ENCODE measurements at regions not wholly inside any gene's neighbourhood (a gene's known extent, or its start where the extent isn't known, plus 50 kb on each side); places are given as distances from the start of the nearest gene placed in this dataset.
A peak's percentile ranks its signal among the peaks of the same experiment; 100 is the strongest.

DNA sequence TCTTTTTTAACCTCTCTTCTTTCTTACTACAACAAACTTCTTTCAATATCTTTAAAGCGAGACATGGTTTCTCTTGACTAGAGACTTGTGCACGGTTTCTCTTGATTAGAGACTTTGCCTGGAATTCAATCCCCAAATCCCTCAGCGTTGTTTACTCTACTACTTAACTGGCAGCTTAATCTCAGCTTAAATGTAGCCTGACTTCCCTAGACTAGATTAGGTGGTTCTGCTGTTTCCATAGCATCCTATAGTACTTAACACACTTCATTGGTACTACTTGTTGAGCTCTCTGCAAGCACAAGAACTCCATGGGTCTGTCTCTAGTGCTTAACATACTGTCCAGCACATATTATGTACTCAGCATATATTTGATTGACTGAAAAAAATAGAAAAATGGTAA, 168.2 kb upstream of the GPR149 start:
- CTCF ChIA-PET: no interaction called here
- H3K4me1 Mint-ChIP-seq: peaks cover 0 to 2% (median 0%) of the 10 kb centered on the region in 7 donors
- no peak overlapping the region for H3K27ac Mint-ChIP-seq
- H3K4me1 ChIP-seq (ENCODE audit: control insufficient read depth in 2 of 2, insufficient read depth in 2 of 2, low read length in 2 of 2): no peaks in the 10 kb centered on the region
- H3K27me3 Mint-ChIP-seq: no peaks in the 10 kb centered on the region
- POLR2A ChIA-PET: no interaction called here
- H3K27ac ChIP-seq (ENCODE audit: low read depth, low read length): no peak overlapping the region
- H3K36me3 ChIP-seq (ENCODE audit: control insufficient read depth in 2 of 3, insufficient read depth in 3 of 3, low read length in 3 of 3): no peaks in the 10 kb centered on the region
- no peaks in the 10 kb centered on the region for H3K27me3 ChIP-seq (ENCODE audit: control insufficient read depth in 2 of 2, insufficient read depth in 2 of 2, low read length in 2 of 2)
- no peak for ATAC-seq
- no peaks in the 10 kb centered on the region for H3K9me3 ChIP-seq (ENCODE audit: control insufficient read depth in 2 of 3, low read length in 3 of 3)
- intact Hi-C loops (cut with micrococcal nuclease): no loop called here
- H3K4me3 Mint-ChIP-seq: no peak overlapping the region
- no peaks in the 10 kb centered on the region for H3K36me3 Mint-ChIP-seq
- no peak for DNase-seq
- no peak overlapping the region for H3K4me3 ChIP-seq (ENCODE audit: low read length)
- peaks cover 0 to 36% (median 6%) of the 10 kb centered on the region in 11 donors for H3K9me3 Mint-ChIP-seq

DNA sequence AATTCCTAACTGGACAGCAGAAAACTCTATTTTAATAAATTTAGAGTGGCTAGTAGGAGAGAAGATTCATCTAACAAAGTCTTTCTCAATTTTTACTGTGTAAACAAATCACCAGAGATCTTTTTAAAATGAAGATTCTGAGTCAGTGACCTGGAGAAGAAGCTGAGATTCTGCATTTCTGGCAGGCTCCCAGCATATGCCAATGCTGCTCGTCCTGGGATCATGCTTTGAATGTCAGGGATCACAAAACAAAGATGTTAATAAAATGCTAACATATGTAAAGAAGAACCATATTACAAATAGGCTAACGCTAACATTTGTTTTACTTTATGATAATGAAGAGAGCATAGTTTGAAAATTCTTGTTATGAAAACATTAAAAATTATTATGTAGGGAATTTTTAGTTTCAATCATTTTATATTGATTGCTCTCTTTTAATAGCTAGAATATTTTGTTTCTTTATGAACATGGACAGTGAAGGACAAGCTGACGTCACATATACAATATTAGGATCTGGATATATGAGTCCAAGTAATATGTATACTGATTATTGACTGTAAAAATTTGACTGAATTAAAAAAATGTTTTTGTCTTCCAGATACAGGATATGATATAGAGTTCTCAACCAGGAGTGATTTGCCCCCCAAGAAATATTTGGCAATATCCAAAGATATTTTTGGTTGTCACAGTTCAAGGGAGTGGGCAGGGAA, 160.8 kb upstream of the GPR149 start:
- H3K4me1 Mint-ChIP-seq: no peaks in the 10 kb centered on the region
- H3K36me3 ChIP-seq (ENCODE audit: control insufficient read depth in 2 of 3, insufficient read depth in 3 of 3, low read length in 3 of 3): no peaks in the 10 kb centered on the region

DNA sequence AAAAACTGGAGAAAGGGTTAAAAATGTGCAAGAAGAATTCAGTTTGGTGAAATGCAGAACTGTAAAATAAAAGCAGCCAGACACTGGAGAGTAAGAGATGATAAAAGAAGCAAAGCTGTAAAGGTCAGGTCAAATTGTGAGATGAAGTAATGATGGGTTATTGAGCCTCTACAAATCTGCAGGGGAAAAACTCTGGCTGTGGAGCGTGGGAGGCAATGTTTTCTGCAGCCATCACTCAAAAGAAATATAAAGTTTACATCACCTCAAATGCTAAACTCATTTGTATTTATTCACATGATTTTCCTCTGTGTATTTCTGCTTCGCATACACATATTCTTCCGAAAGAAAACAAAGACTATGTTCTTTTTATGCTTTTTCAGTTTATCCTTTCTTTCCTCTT, 158.8 kb upstream of the GPR149 start:
- no peak overlapping the region for H3K27ac ChIP-seq (ENCODE audit: low read depth, low read length)
- no peak overlapping the region for H3K4me3 ChIP-seq (ENCODE audit: low read length)
- Mint-ChIP-seq H3K4me3 (no peak overlapping the region), H3K27ac (no peak overlapping the region), H3K4me1 (no peaks in the 10 kb centered on the region), H3K9me3 (peaks cover 0 to 8% (median 0%) of the 10 kb centered on the region in 11 donors), H3K27me3 (no peaks in the 10 kb centered on the region), H3K36me3 (no peaks in the 10 kb centered on the region)
- ChIA-PET CTCF (no interaction called here), POLR2A (no interaction called here)
- no peaks in the 10 kb centered on the region for H3K36me3 ChIP-seq (ENCODE audit: control insufficient read depth in 2 of 3, insufficient read depth in 3 of 3, low read length in 3 of 3)
- ATAC-seq: no peak
- no peak for DNase-seq
- H3K4me1 ChIP-seq (ENCODE audit: control insufficient read depth in 2 of 2, insufficient read depth in 2 of 2, low read length in 2 of 2): no peaks in the 10 kb centered on the region
- H3K27me3 ChIP-seq (ENCODE audit: control insufficient read depth in 2 of 2, insufficient read depth in 2 of 2, low read length in 2 of 2): no peaks in the 10 kb centered on the region
- H3K9me3 ChIP-seq (ENCODE audit: control insufficient read depth in 2 of 3, low read length in 3 of 3): no peaks in the 10 kb centered on the region
- intact Hi-C loops (cut with micrococcal nuclease): no loop called here

More for the DNA sequence above, 160.8 kb upstream of the GPR149 start:
- ATAC-seq: no peak
- no peaks in the 10 kb centered on the region for H3K9me3 ChIP-seq (ENCODE audit: control insufficient read depth in 2 of 3, low read length in 3 of 3)
- H3K27me3 ChIP-seq (ENCODE audit: control insufficient read depth in 2 of 2, insufficient read depth in 2 of 2, low read length in 2 of 2): no peaks in the 10 kb centered on the region
- no peaks in the 10 kb centered on the region for H3K36me3 Mint-ChIP-seq
- no peaks in the 10 kb centered on the region for H3K27me3 Mint-ChIP-seq
- no peak overlapping the region for H3K4me3 Mint-ChIP-seq
- intact Hi-C loops (cut with micrococcal nuclease): no loop called here
- H3K27ac ChIP-seq (ENCODE audit: low read depth, low read length): no peak overlapping the region
- peaks cover 0 to 4% (median 0%) of the 10 kb centered on the region in 11 donors for H3K9me3 Mint-ChIP-seq
- H3K27ac Mint-ChIP-seq: no peak overlapping the region
- no peak overlapping the region for H3K4me3 ChIP-seq (ENCODE audit: low read length)
- no peak for DNase-seq
- POLR2A ChIA-PET: interaction anchor here (0.7 kb wide), 1 partner anchor 365 kb away, joined by 3 read pairs; no protein-coding TSS in a partner anchor
- CTCF ChIA-PET: no interaction called here
- H3K4me1 ChIP-seq (ENCODE audit: control insufficient read depth in 2 of 2, insufficient read depth in 2 of 2, low read length in 2 of 2): no peaks in the 10 kb centered on the region

DNA sequence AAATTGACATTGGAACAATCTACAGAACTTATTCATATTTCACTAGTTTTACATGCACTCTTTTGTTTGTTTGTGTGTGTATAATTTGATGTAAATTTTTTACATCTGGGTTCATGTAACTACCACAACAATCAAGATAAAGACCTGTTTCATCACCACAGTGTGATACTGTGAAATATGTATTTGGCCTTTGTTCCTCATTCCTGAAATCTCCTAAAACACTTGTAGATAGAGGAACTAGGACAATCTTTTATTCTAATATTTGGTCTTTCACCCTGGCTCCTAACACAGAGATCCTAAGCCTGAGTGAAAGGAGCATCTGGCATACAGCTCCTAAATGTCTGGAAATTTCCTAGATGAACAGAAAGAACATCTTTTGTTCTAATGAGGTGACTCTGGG, 155.0 kb upstream of the GPR149 start:
- Mint-ChIP-seq H3K27me3 (no peaks in the 10 kb centered on the region), H3K4me3 (no peak overlapping the region), H3K27ac (no peak overlapping the region), H3K4me1 (no peaks in the 10 kb centered on the region), H3K9me3 (peaks cover 0 to 8% (median 0%) of the 10 kb centered on the region in 11 donors), H3K36me3 (no peaks in the 10 kb centered on the region)
- no peak overlapping the region for H3K27ac ChIP-seq (ENCODE audit: low read depth, low read length)
- no peaks in the 10 kb centered on the region for H3K4me1 ChIP-seq (ENCODE audit: control insufficient read depth in 2 of 2, insufficient read depth in 2 of 2, low read length in 2 of 2)
- H3K9me3 ChIP-seq (ENCODE audit: control insufficient read depth in 2 of 3, low read length in 3 of 3): no peaks in the 10 kb centered on the region
- peak; percentile 40 for ATAC-seq
- H3K4me3 ChIP-seq (ENCODE audit: low read length): no peak overlapping the region
- ChIA-PET POLR2A (no interaction called here), CTCF (no interaction called here)
- H3K27me3 ChIP-seq (ENCODE audit: control insufficient read depth in 2 of 2, insufficient read depth in 2 of 2, low read length in 2 of 2): no peaks in the 10 kb centered on the region
- DNase-seq: no peak
- intact Hi-C loops (cut with micrococcal nuclease): no loop called here
- no peaks in the 10 kb centered on the region for H3K36me3 ChIP-seq (ENCODE audit: control insufficient read depth in 2 of 3, insufficient read depth in 3 of 3, low read length in 3 of 3)

DNA sequence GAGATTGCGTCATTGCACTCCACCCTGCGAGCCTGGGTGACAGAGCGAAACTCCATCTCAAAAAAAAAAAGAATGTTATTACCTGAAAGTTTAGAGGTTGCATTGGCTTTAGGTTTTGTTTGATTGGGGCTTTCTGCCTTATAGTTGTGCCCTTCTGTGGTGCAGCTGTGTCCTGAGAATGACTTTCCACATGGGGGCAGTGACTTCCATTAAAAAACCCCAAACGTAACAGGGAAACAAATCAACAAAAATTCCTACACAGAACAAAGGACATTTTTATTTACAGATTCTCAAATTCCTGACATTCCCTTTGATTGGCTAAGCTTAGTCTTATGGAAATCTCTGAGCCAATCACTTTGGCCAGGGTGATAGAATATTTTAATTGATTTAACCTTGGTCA, 154.1 kb upstream of the GPR149 start:
- ChIA-PET POLR2A (no interaction called here), CTCF (no interaction called here)
- peaks cover 0 to 8% (median 0%) of the 10 kb centered on the region in 11 donors for H3K9me3 Mint-ChIP-seq
- intact Hi-C loops (cut with micrococcal nuclease): no loop called here
- no peaks in the 10 kb centered on the region for H3K4me1 Mint-ChIP-seq
- ATAC-seq: no peak
- Histone ChIP-seq H3K36me3 (ENCODE audit: control insufficient read depth in 2 of 3, insufficient read depth in 3 of 3, low read length in 3 of 3) (no peaks in the 10 kb centered on the region), H3K27me3 (ENCODE audit: control insufficient read depth in 2 of 2, insufficient read depth in 2 of 2, low read length in 2 of 2) (no peaks in the 10 kb centered on the region), H3K4me3 (ENCODE audit: low read length) (no peak overlapping the region), H3K27ac (ENCODE audit: low read depth, low read length) (no peak overlapping the region), H3K4me1 (ENCODE audit: control insufficient read depth in 2 of 2, insufficient read depth in 2 of 2, low read length in 2 of 2) (no peaks in the 10 kb centered on the region), H3K9me3 (ENCODE audit: control insufficient read depth in 2 of 3, low read length in 3 of 3) (no peaks in the 10 kb centered on the region)
- H3K27ac Mint-ChIP-seq: no peak overlapping the region
- no peaks in the 10 kb centered on the region for H3K27me3 Mint-ChIP-seq
- no peaks in the 10 kb centered on the region for H3K36me3 Mint-ChIP-seq
- H3K4me3 Mint-ChIP-seq: no peak overlapping the region
- no peak for DNase-seq

DNA sequence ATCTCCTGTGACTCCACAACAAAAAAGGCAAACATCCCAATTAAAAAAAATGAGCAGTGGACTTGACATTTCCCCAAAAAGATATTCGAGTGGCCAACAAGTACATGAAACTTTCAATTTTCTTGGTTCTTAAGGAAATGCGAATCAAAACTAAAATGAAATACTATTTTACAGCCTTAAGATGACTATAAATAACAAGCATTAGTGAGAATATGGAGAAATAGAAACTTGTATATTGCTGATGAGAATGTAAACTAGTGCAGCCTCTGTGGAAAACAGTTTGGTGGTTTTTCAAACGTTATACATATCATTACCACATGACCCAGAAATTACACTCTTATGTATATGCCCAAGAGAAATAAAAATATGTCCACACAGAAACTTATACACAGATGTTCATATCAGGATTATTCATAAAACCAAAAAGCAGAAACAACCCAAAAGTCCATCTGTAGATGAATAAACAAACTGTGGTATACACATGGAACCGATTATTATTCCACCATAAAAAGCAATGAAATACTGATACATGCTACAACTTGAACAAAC, 153.2 kb upstream of the GPR149 start:
- H3K27ac ChIP-seq (ENCODE audit: low read depth, low read length): no peak overlapping the region
- H3K4me3 ChIP-seq (ENCODE audit: low read length): no peak overlapping the region
- CTCF ChIA-PET: no interaction called here
- intact Hi-C loops (cut with micrococcal nuclease): no loop called here
- H3K27me3 ChIP-seq (ENCODE audit: control insufficient read depth in 2 of 2, insufficient read depth in 2 of 2, low read length in 2 of 2): no peaks in the 10 kb centered on the region
- POLR2A ChIA-PET: no interaction called here
- H3K27ac Mint-ChIP-seq: no peak overlapping the region
- DNase-seq (no peak), ATAC-seq (no peak)
- H3K9me3 ChIP-seq (ENCODE audit: control insufficient read depth in 2 of 3, low read length in 3 of 3): no peaks in the 10 kb centered on the region
- H3K4me1 Mint-ChIP-seq: no peaks in the 10 kb centered on the region
- peaks cover 0 to 10% (median 0%) of the 10 kb centered on the region in 11 donors for H3K9me3 Mint-ChIP-seq
- H3K27me3 Mint-ChIP-seq: no peaks in the 10 kb centered on the region
- H3K36me3 Mint-ChIP-seq: no peaks in the 10 kb centered on the region
- H3K4me3 Mint-ChIP-seq: no peak overlapping the region
- H3K4me1 ChIP-seq (ENCODE audit: control insufficient read depth in 2 of 2, insufficient read depth in 2 of 2, low read length in 2 of 2): no peaks in the 10 kb centered on the region
- H3K36me3 ChIP-seq (ENCODE audit: control insufficient read depth in 2 of 3, insufficient read depth in 3 of 3, low read length in 3 of 3): no peaks in the 10 kb centered on the region

DNA sequence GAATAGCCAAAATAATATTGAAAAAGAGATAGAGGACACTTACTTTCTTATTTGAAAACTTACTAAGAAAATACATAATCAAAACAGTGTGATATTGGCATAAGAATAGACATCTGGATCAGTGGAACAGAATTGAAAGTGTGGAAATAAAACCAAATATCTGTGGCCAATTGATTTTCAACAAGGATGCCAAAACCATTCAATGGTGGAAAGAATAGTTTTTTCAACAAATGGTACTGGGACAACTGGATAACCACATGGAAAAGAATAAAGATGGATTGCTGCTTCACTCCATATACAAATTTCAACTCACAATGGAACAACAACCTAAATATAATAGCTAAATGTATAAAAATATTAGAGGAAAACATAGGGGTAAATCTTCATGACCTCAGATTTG, 152.5 kb upstream of the GPR149 start:
- ChIA-PET POLR2A (no interaction called here), CTCF (no interaction called here)
- no peak overlapping the region for H3K27ac Mint-ChIP-seq
- H3K9me3 Mint-ChIP-seq: peaks cover 0 to 10% (median 0%) of the 10 kb centered on the region in 11 donors
- no peaks in the 10 kb centered on the region for H3K4me1 Mint-ChIP-seq
- no peak for DNase-seq
- no peak overlapping the region for H3K4me3 ChIP-seq (ENCODE audit: low read length)
- no peaks in the 10 kb centered on the region for H3K36me3 ChIP-seq (ENCODE audit: control insufficient read depth in 2 of 3, insufficient read depth in 3 of 3, low read length in 3 of 3)
- ATAC-seq: no peak
- no peaks in the 10 kb centered on the region for H3K27me3 Mint-ChIP-seq
- H3K27ac ChIP-seq (ENCODE audit: low read depth, low read length): no peak overlapping the region
- no peaks in the 10 kb centered on the region for H3K36me3 Mint-ChIP-seq
- no peak overlapping the region for H3K4me3 Mint-ChIP-seq
- no peaks in the 10 kb centered on the region for H3K9me3 ChIP-seq (ENCODE audit: control insufficient read depth in 2 of 3, low read length in 3 of 3)
- intact Hi-C loops (cut with micrococcal nuclease): no loop called here
- no peaks in the 10 kb centered on the region for H3K4me1 ChIP-seq (ENCODE audit: control insufficient read depth in 2 of 2, insufficient read depth in 2 of 2, low read length in 2 of 2)
- H3K27me3 ChIP-seq (ENCODE audit: control insufficient read depth in 2 of 2, insufficient read depth in 2 of 2, low read length in 2 of 2): no peaks in the 10 kb centered on the region
